Fibroblast of skin of right biceps (primary cell): ENCODE measurements at regions not wholly inside any gene's neighbourhood (a gene's known extent, or its start where the extent isn't known, plus 50 kb on each side); places are given as distances from the start of the nearest gene placed in this dataset.
"Not testable (repeated sequence)": the region's sequence is repeated elsewhere in the genome, so short reads cannot be mapped to it uniquely, and the experiment has no call there.

Experiments used
- DNase-seq: peaks from one replicate; pipeline ENCODE4 v3.0.0-alpha.2; 2013

DNA sequence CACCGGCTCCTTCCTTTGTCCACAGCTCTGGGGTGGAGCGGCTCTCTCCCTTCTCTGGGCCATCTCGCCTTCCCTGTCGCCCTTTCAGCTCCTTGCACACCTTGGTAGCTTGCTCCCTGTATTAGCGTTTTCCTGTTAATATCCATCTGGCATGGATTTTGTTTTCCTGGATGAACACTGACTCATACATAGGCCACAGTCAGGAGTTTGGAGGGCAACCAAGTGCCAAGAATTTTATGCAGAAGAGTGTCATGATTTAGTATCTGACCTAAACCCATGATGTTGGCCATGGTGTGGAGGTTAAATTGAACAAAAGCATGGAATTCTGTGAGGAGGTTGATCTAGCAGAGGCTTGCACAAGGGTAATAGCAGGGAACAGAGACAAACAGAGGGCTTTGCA is 180.9 kb downstream of the AIPL1 start:
- peak; percentile 27 for DNase-seq

DNA sequence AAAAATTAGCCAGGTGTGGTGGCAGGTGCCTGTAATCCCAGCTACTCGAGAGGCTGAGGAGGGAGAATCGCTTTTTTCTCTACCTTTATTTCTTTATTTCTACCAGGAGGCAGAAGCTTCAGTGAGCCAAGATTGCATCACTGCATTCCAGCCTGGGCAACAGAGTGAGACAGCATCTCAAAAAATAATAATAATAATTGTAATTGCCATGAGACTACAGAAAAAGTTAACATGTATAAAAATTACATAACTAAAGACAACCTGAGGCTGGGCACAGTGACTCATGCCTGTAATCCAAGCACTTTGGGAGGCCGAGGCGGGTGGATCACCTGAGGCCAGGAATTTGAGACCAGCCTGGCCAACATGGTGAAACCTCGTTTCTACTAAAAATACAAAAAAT is 181.5 kb downstream of the WSCD1 start:
- not testable (repeated sequence) for DNase-seq

- no peak for DNase-seq
Observed at GRCh38 chr17:6249732-6250131, 179.6 kb downstream of the WSCD1 start.

- no peak for DNase-seq
Observed at GRCh38 chr17:6248061-6248460, 177.9 kb downstream of the WSCD1 start.

- no peak for DNase-seq
Observed at GRCh38 chr17:6245301-6246177, 175.4 kb downstream of the WSCD1 start.

DNA sequence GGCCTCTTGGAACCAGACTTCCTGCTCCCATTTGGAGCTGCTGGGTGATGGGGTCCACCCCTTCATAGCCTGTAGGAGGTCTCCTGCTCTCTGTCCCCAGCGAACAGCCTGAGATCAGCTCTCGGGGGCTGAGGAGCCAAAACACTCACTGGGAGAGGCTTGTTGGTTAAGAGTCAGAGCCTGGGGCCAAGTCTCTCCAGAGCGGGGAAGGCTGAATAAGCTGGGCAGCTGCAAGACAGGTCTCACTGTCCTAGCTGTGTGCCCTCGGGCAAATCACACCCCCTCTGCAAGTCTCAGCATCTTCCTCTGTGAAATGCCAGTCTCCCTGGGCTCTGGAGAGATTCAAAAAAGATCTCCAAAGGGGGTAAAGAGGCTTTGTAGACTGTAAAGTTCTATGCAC is 174.6 kb downstream of the WSCD1 start:
- DNase-seq = no peak

GRCh38 chr17:6244253-6244652 is 174.1 kb downstream of the WSCD1 start:
- no peak for DNase-seq

GRCh38 chr17:6243186-6243585 is 173.0 kb downstream of the WSCD1 start:
- no peak for DNase-seq

GRCh38 chr17:6241996-6242395 is 171.8 kb downstream of the WSCD1 start:
- no peak for DNase-seq

DNA sequence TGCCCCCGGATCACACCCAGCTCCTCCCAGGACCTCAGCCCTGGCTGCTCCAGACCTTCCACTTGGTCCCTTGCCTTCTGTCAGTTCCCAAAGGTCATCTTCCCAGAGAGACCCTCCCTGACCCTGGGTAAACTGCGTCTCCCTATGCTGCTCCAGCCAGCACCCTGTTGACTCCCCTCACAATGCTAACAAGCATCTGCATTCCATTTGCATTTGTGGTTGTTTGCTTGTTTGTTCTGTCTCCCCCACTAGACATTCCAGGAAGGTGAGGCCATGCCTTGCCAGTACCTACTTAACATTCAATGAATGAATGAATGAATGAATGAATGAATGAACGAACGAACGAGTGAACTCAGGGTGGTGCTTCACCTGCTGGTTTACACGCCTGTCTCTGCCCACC is 171.2 kb downstream of the WSCD1 start:
- DNase-seq = no peak

DNA sequence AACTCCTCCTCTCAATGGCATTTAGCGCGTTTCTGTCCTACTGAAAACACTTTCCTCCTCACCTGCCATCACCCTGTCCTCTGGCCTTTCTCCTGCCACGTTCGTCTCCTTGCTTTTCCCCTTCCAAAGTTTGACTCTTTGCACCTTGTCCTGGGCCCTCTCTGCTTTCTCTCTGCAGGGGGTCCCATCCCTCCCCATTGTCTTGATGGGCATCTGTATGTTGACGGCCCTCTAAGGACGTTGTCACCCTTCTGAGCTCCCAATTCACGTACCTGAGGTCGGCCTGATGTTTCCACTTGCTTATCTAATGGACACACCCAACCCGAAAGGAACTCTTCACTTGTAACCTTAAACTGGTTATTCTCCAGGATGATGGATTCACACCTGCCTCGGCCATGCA is 170.4 kb downstream of the WSCD1 start:
- no peak for DNase-seq

DNA sequence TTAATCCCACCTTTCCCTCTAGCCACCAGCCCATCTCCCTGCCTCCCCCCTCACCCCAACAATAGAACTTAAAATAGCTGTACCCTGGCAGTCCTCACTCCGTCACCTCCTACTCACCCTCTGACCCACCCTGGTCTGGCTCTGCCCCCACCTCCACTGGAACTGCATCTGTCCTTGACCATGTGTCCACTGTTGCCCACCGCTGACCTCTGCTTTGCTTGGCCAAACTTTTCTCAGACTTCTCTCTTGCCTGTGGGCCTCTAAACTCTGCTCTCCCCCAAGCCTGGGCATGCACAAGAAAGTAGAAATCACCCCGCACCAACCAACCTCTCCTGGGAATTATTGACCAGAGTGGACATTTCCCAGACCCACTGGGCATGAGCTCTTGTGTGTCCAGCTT is 169.8 kb downstream of the WSCD1 start:
- DNase-seq = no peak

- no peak for DNase-seq
Observed at GRCh38 chr17:6239241-6239798, 169.1 kb downstream of the WSCD1 start.

DNA sequence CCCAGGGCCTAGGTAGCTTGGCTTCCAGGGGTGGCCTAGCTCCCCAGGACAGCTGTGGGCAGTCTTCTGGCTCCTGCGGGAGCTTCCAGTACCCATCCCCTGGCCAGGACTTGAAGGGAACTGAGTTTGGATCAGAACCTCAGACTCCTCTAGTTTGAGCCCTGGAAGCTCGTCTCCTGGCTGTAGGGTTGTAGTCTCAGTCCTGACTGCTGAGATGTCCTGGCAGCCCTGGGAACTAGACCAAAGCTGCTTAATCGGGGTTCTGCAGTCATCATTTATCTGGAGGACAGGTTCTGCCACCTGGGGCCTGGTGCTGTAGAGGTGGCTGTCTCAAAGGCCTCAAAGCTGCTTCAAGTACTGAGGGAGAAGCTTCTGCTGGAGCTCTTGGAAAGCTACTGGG is 163.7 kb downstream of the WSCD1 start:
- DNase-seq = no peak

DNA sequence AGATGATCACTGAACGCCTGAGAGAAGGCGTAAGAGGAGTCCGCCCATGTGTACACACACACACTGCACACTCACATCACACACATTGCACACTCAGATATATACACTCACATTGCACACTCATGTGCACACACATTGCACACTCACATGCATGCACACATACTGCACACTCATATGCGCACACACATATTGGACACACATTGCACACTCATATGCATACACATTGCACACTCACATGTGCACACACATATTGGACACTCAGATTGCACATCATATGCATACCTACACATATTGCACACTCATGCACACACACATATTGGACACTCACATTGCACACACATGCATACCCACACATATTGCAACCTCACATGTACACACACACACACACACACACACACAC is 163.2 kb downstream of the WSCD1 start:
- no peak for DNase-seq

DNA sequence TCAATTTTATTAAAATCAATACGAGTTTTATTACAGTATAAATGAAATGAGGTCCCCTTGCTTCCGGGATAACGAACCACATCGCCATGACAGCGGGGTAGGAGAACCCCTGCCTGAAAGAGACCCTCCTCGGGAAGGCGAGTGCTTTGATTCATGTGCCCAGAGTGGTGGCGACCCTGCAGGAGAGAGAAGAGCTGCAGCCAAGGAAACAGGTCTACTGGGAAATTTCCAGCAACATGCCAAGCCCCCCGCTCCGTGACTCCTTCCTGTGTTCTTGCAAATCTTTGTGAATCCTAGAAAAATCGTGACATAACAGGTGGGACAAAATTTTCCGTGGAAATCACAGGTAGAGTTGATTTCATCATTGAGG is 162.5 kb downstream of the WSCD1 start:
- no peak for DNase-seq

GRCh38 chr17:6231886-6232731 is 161.9 kb downstream of the WSCD1 start:
- peak; percentile 17 for DNase-seq

GRCh38 chr17:6231465-6231864 is 161.3 kb downstream of the WSCD1 start:
- DNase-seq = no peak

- no peak for DNase-seq
Observed at GRCh38 chr17:6218333-6218732, 148.2 kb downstream of the WSCD1 start.

DNA sequence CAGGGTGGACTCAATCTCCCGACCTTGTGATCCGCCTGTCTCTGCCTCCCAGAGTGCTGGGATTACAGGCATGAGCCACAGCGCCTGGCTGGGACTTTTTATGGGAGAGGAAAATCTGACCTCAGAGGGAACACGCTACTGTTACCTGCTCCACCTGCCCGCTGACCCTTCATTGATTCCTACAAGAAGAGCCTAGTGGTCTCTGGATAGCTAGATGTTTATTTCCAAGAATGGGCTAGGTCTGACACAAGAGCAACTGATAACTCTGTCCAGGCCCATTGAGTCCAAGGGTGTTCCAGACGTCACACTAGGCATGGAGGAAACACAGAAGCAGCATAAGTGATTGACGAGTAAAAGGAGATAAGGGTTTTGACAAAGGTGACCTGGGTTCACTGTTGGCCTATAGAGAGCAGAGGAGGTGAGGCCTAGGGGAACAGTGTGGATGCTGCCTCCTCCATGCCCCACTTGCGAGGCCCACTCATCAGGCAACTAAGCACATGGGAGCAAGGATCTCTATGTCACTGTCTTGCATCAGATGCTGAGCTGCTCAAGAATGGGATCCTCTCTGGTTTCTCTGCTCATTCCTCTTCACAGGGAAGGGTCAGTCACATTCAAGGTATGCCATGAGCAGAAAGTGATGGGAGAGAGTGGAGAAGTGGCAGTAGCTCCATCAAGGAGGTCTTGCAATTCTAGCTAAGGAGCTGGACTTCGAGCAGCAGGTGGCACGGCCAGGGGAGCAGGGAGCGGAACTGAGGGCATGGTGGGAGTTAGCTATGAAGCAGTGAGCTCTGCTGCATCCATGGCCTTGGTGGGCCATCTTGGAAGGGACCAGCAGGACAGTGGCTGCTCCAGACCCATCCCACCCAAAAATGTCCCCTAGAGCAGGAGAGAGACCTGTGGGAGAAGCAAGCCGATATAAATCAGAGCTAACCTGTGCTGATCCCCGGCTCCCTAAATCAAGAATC is 145.2 kb downstream of the WSCD1 start:
- DNase-seq = no peak

GRCh38 chr17:6213859-6214258 is 143.7 kb downstream of the WSCD1 start:
- no peak for DNase-seq

GRCh38 chr17:6212766-6213165 is 142.6 kb downstream of the WSCD1 start:
- DNase-seq = no peak

DNA sequence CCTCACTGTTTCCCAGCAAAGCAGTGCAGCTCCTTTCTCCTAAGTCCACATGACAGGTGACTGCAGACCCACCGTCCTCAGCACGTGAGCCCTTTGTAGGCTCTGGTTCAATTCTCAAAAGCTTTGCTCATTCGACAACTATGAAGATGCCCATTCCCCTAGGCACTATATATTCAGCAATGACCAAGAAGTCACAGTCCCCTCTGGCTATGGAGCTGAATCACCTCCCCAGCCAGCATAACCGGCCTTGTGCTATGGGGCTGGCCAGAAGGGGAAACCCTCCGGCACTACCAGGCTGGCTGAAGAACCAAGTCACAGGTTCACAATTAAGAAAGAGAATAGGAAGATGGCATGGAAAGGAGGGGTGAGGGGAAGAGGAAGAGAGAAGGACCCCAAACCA is 139.7 kb downstream of the WSCD1 start:
- DNase-seq = no peak
